ENCODE measurements at regions not wholly inside any gene's neighbourhood (a gene's known extent, or its start where the extent isn't known, plus 50 kb on each side); places are given as distances from the start of the nearest gene placed in this dataset.
A peak's percentile ranks its signal among the peaks of the same experiment; 100 is the strongest.

DNA sequence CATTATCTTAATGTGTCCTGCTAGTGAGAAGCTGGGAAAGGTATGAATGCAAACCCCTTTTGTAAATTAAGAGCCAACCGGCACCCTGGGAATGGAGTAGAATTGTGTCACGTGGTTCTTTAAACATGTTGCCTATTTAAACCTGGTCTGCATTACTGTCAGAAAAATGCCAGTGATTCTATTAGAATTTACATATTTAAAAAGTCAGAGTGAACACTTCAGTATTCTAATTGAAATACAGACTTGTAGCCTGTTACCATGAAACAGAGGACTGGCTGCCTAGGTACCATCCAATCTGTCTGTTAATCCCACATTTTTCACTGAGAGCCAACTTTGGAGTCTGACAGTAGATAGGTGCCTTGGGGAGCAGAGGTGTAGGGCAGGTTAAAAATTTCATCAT lies 652.3 kb upstream of the ARGLU1 start:
- no peak for DNase-seq
- Histone ChIP-seq H3K36me3 (no peaks in the 10 kb centered on the region), H3K27ac (no peak overlapping the region), H3K27me3 (ENCODE audit: insufficient read depth, low read depth, severe bottlenecking) (peaks cover 8% of the 10 kb centered on the region), H3K4me3 (ENCODE audit: low read depth, low read length) (no peak overlapping the region), H3K9me3 (ENCODE audit: severe bottlenecking) (no peaks in the 10 kb centered on the region)
- TF ChIP-seq, protein P1, sequence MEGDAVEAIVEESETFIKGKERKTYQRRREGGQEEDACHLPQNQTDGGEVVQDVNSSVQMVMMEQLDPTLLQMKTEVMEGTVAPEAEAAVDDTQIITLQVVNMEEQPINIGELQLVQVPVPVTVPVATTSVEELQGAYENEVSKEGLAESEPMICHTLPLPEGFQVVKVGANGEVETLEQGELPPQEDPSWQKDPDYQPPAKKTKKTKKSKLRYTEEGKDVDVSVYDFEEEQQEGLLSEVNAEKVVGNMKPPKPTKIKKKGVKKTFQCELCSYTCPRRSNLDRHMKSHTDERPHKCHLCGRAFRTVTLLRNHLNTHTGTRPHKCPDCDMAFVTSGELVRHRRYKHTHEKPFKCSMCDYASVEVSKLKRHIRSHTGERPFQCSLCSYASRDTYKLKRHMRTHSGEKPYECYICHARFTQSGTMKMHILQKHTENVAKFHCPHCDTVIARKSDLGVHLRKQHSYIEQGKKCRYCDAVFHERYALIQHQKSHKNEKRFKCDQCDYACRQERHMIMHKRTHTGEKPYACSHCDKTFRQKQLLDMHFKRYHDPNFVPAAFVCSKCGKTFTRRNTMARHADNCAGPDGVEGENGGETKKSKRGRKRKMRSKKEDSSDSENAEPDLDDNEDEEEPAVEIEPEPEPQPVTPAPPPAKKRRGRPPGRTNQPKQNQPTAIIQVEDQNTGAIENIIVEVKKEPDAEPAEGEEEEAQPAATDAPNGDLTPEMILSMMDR (IDR thresholded peaks at IDR 0.05; ENCODE audit: low read depth, low read length) = no peak

DNA sequence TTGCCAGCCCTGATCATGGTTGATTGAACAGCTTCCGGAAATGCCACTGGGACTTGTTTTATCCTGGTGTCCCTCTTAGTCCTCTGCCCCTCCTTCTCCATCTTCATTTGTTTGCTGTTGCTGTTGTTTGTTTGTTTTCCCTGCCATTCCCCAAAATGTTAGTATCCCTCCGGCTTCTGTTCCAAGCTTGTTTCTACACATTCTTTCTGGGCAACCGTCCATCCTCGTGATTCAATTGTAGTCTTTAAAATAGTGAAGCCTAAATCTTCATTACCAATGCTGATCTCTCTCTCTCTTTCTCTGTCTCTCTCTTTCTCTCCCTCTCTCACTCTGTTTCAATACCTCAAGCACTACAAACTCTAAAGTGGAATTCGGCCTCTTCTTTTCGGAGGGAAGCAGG lies 649.3 kb upstream of the ARGLU1 start:
- peaks cover 10% of the 10 kb centered on the region for H3K27me3 ChIP-seq (ENCODE audit: insufficient read depth, low read depth, severe bottlenecking)
- TF ChIP-seq, protein P1 (IDR thresholded peaks at IDR 0.05; ENCODE audit: low read depth, low read length) = no peak
- H3K9me3 ChIP-seq (ENCODE audit: severe bottlenecking) = no peaks in the 10 kb centered on the region
- no peak overlapping the region for H3K4me3 ChIP-seq (ENCODE audit: low read depth, low read length)
- H3K36me3 ChIP-seq = no peaks in the 10 kb centered on the region
- no peak for DNase-seq
- no peak overlapping the region for H3K27ac ChIP-seq

DNA sequence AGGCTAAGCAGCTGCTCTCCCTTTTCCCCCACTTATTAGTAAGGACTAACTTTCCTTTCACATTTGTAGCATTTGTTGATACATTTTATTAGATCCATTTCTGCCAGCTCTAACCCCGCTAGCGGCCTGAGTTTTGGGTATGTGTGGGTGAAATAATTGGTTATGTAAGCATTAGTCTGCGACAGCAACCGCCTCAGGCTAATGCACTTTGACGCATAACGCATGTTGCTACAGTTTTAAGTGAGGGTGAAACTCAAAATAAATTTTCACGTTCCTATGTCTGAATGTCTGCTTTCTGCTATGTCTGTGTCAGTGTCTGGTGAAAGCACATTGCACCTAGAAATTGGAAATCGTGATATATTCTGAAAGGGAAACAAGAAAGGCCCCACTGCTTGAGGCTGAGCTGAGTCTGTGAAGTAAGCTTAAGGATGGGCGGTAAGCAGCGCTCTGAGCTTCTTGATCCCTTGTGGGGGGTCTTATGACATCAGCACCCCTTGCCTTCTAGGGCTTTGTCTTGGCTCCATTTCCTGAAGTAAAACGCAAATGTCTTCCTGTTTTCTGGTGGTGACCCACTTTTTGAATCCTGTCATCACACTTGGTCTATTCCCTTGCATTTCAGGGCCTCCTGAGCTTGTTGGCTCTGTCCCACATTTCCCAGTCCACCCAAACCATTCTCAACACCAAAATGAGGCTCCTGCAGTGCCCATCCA lies 648.3 kb upstream of the ARGLU1 start:
- Histone ChIP-seq H3K4me3 (ENCODE audit: low read depth, low read length) (no peak overlapping the region), H3K27ac (no peak overlapping the region), H3K27me3 (ENCODE audit: insufficient read depth, low read depth, severe bottlenecking) (peaks cover 10% of the 10 kb centered on the region), H3K36me3 (no peaks in the 10 kb centered on the region), H3K9me3 (ENCODE audit: severe bottlenecking) (no peaks in the 10 kb centered on the region)
- DNase-seq = peak; percentile 37
- TF ChIP-seq, protein P1 (IDR thresholded peaks at IDR 0.05; ENCODE audit: low read depth, low read length) = no peak

DNA sequence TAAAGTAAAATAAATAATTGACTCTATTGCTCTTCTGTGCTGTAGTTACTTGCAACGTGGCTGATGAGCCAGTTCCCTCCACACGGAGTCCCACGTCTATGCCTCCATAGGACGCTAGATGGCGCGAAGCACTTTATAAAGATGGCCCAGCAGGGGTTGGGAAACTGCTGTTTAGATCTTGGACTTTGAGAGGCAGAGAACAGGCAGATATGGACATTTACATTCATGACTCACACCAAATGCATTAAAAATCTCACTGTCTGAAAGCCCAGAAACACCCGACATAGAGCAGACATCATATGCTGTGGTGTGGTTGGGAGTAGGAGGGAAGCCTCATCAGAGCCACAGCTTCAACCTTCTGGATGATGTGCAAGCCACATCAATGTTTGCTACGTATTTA lies 643.1 kb upstream of the ARGLU1 start:
- Histone ChIP-seq H3K27me3 (ENCODE audit: insufficient read depth, low read depth, severe bottlenecking) (peaks cover 5% of the 10 kb centered on the region), H3K4me3 (ENCODE audit: low read depth, low read length) (no peak overlapping the region), H3K9me3 (ENCODE audit: severe bottlenecking) (no peaks in the 10 kb centered on the region), H3K36me3 (no peaks in the 10 kb centered on the region), H3K27ac (no peak overlapping the region)
- TF ChIP-seq, protein P1 (IDR thresholded peaks at IDR 0.05; ENCODE audit: low read depth, low read length) = peak; percentile 91
- DNase-seq = peak; percentile 87

DNA sequence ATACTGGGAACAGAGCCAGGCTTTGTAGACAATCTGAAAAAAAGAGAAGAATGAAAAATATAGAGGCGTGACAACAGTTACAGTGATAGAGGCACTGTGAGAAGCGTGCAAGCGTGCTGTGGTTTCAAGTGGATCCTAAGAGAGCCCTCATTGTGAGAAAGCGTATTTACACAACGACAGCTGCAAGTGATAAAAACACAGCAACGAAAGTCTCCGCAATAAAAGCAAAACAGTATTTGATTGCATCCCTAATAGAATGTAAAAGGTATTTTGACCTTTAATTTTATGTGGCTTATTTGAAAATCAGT lies 642.7 kb upstream of the ARGLU1 start:
- Histone ChIP-seq H3K4me3 (ENCODE audit: low read depth, low read length) (no peak overlapping the region), H3K27ac (no peak overlapping the region), H3K27me3 (ENCODE audit: insufficient read depth, low read depth, severe bottlenecking) (peaks cover 2% of the 10 kb centered on the region), H3K9me3 (ENCODE audit: severe bottlenecking) (no peaks in the 10 kb centered on the region), H3K36me3 (no peaks in the 10 kb centered on the region)
- TF ChIP-seq, protein P1 (IDR thresholded peaks at IDR 0.05; ENCODE audit: low read depth, low read length) = no peak
- no peak for DNase-seq

Data from WERI-Rb-1 (cell line).